KBM-7 (cell line): ENCODE measurements at regions not wholly inside any gene's neighbourhood (a gene's known extent, or its start where the extent isn't known, plus 50 kb on each side); places are given as distances from the start of the nearest gene placed in this dataset.
A peak's percentile ranks its signal among the peaks of the same experiment; 100 is the strongest.

ENCODE experiments used
- DNase-seq: peaks from one replicate; pipeline ENCODE4 v3.0.0-alpha.2; 2015
- in situ Hi-C: fragments of 300-500 bp; cut with MboI; formaldehyde crosslinking; loops from 2 replicates; pipeline ENCODE4 v1.14.3; 2020; ENCODE audit warnings: low sequenced_read_pairs, low pct_unique_long_range_greater_than_20kb, mixed read lengths

GRCh38 chr2:60400462-60401246, 152.8 kb downstream of the BCL11A start:
- in situ Hi-C loops = no loop called here
- DNase-seq = no peak

GRCh38 chr2:60394463-60394862, 159.0 kb downstream of the BCL11A start:
- no peak for DNase-seq
- in situ Hi-C loops = no loop called here

GRCh38 chr2:60391649-60392375, 161.6 kb downstream of the BCL11A start:
- DNase-seq = no peak
- in situ Hi-C loops = no loop called here

GRCh38 chr2:60391230-60391629, 162.2 kb downstream of the BCL11A start:
- DNase-seq = no peak
- in situ Hi-C loops = no loop called here

GRCh38 chr2:60386436-60386835, 167.0 kb downstream of the BCL11A start:
- no peak for DNase-seq
- in situ Hi-C loops = no loop called here

DNA sequence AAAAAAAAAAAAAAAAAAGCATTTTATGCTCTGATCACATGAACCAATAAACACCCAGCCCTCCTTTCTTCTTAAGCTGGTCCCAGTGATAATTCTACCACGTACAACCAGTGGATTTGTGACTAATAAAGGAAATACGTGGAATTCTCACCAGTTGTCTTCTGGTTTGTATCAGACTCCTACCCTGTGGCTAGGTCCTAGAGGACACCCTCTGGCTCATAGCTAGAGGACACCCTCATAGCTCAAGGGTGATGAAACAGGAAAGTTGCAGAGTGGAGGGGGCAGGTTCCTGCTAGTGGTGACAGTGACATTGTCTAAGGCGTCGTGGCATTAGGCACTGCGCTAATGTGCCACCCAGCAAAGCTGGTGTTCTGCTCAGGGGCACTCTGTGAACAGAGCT, 167.8 kb downstream of the BCL11A start:
- no peak for DNase-seq
- in situ Hi-C loops = no loop called here

GRCh38 chr2:60383401-60384143, 169.9 kb downstream of the BCL11A start:
- peak; percentile 49 for DNase-seq
- in situ Hi-C loops = no loop called here

DNA sequence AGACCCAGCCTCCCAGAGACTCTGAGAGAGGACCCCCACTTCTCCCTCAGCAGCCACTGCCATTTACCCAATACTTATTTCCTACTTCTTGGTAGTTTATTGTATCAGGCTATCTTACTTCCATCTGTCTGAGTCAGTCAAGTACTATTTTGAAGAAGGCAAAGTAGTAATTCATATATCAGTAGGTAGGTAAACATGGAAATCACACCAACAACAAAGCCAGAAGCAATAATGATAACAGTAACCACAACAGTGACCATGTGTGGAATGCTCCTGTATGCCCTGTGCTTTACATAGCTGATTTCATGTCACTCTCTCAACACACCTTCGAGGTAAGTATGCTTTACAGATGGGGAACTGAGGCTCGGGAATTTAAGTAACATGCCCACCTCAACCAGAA, 173.0 kb downstream of the BCL11A start:
- no peak for DNase-seq
- in situ Hi-C loops = no loop called here

- DNase-seq = no peak
- in situ Hi-C loops = no loop called here
Measured at GRCh38 chr2:60379684-60380083, 173.8 kb downstream of the BCL11A start.

DNA sequence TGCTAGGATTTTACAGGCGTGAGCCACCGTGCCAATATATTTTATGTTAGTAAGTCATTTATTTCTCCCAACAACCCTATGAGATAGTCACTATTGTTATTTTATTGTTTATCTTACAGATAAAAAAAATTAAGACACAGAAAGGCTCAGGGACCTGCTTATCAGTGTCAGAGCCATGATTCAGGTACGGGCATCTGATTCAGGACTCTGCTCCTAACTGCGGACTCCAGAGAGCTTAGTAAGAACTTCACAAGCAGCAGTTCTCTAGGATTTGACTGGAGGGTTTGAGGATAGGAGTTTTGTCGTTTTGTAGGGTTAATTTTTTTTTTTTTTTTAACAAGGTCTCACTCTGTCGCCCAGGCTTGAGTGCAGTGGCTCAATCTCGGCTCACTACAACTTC, 174.2 kb downstream of the BCL11A start:
- no peak for DNase-seq
- in situ Hi-C loops = no loop called here

GRCh38 chr2:60377825-60378224, 175.6 kb downstream of the BCL11A start:
- in situ Hi-C loops = no loop called here

DNA sequence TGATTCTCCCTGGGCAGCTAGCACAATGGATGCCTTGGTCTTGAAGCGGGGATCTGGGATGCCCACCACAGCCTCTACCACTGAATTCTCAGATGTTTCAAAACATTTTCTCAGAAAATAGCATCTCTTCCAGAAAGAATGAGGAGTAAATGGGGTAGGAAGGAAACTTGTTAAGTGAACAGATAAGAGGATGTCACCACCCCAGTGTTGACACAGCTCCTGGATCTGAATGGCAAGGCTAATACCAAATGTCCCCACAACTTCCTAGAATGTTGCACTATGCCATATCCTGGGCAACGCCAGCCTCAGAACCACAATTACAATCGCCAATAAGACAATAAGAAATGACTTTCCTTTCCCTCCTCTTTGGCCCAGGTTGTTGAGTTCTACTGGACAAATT, 177.2 kb downstream of the BCL11A start:
- peak; percentile 40 for DNase-seq
- in situ Hi-C loops = no loop called here

More at GRCh38 chr2:60377825-60378224, 175.6 kb downstream of the BCL11A start:
- DNase-seq = no peak

DNA sequence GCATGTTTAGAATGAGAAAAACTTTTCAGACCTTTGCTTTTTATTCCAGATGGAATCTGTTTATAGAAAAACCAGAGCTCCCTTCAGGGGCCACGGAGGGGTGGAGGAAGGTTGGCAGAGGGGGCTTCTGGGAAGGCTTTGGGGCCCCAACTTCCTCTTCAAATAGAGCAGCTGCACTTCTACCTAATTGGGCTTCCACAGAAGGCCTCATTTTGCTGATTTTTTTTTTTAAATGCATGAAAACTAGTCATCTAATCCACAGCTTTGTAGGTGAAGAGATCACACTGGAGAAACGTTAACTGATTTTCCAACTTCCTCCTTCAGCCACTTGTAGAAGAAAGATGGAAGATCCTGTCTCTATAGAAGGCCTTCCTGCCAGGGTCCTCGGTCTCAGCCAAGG, 181.8 kb downstream of the BCL11A start:
- in situ Hi-C loops = no loop called here
- DNase-seq = peak; percentile 57

GRCh38 chr2:60371219-60371618, 182.2 kb downstream of the BCL11A start:
- in situ Hi-C loops = no loop called here
- DNase-seq = no peak

- in situ Hi-C loops = no loop called here
- no peak for DNase-seq
Measured at GRCh38 chr2:60370814-60371213, 182.6 kb downstream of the BCL11A start.

GRCh38 chr2:60368456-60368855, 185.0 kb downstream of the BCL11A start:
- no peak for DNase-seq
- in situ Hi-C loops = no loop called here

DNA sequence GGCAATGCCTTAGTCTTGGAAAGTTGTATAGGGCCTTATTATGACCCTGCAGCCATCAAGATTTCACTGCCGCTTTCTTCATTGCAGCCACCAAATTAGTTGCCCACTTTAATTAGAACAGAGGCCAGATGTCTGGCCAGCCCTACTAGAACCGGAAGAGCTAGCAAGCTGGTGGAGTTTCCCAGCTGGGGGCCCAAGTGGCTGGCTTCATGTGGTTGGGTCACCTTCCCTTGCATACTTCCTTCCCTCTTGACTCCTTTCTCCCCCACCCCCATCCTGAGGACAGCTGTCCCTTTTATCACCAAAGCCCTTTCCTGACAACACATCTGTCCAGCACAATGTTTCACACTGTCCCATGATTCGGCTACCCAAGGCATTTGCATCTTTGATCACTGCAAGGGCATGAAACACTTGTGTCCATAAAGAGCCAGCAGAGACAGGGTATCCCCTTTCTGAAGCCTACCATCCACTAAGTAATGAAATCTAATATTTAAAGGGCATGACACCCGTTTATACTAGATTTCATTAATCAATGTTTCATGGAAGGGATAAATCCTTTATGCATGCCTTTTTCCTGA, 187.2 kb downstream of the BCL11A start:
- peak; percentile 88 for DNase-seq
- in situ Hi-C loops = no loop called here

- DNase-seq = no peak
- in situ Hi-C loops = no loop called here
Measured at GRCh38 chr2:60365556-60365955, 187.9 kb downstream of the BCL11A start.

GRCh38 chr2:60364491-60364890, 189.0 kb downstream of the BCL11A start:
- DNase-seq = no peak
- in situ Hi-C loops = no loop called here

- DNase-seq = no peak
- in situ Hi-C loops = no loop called here
Measured at GRCh38 chr2:60361498-60361897, 192.0 kb downstream of the BCL11A start.
